Lower lobe of right lung (tissue), 2 donors: ENCODE measurements at regions not wholly inside any gene's neighbourhood (a gene's known extent, or its start where the extent isn't known, plus 50 kb on each side); places are given as distances from the start of the nearest gene placed in this dataset.
A peak's percentile ranks its signal among the peaks of the same experiment; 100 is the strongest.

ENCODE experiments used
- ATAC-seq, 2 donors: fragments of 200-7000 bp; cut with Tn5 transposase; one replicate each; pipeline ENCODE4 v1.9.1; 2020 to 2022; ENCODE audit warnings: mild to moderate bottlenecking in 2 of 2, moderate library complexity in 2 of 2
- DNase-seq: peaks from one replicate; pipeline ENCODE4 v3.0.0-alpha.2; 2020
- H3K27ac ChIP-seq: fragments of 200-600 bp; one replicate; pipeline ENCODE4 v1.8.0; 2022
- H3K27me3 ChIP-seq: fragments of 200-600 bp; one replicate; pipeline ENCODE4 v1.8.0; 2022; ENCODE audit warnings: low read depth
- H3K36me3 ChIP-seq: fragments of 200-600 bp; one replicate; pipeline ENCODE4 v1.8.0; 2022; ENCODE audit warnings: mild to moderate bottlenecking
- H3K4me1 ChIP-seq: fragments of 200-600 bp; one replicate; pipeline ENCODE4 v1.8.0; 2022
- H3K4me3 ChIP-seq: fragments of 200-600 bp; one replicate; pipeline ENCODE4 v1.8.0; 2022; ENCODE audit warnings: mild to moderate bottlenecking
- H3K9me3 ChIP-seq: fragments of 200-600 bp; one replicate; pipeline ENCODE4 v1.8.0; 2022
- intact Hi-C: fragments of 100-400 bp; cut with DNase I; formaldehyde crosslinking; loops from one replicate; pipeline ENCODE4 v1.11.0; 2022
- TF ChIP-seq, protein P1 (sequence below): fragments of 200-600 bp; IDR thresholded peaks from one replicate; pipeline ENCODE4 v1.8.0; 2022; ENCODE audit warnings: antibody characterized with exemption, mild to moderate bottlenecking
- donor health status: DM: no; HTN: yes; CAD: no; lungs with severe emphysema.

DNA sequence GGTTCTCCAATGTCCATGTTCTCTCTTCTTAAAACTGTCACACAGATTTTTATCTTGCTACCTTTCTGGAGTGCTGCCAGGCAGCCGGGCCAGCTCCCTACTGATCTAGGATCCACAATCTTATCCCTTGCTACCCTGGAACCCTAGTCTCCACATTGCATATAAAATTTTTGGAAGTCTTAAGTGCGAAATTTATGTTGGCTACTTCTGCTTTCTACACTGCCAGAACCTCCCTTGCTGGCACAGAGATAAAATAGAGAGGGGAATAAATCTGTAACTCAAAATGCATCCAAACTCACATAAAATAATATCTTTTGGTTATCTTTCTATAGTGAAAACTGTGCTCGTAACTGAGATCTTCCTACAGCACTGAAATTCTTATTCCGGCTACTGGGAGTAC is 182.6 kb downstream of the ZPLD1 start:
- Histone ChIP-seq H3K4me1 (no peaks in the 10 kb centered on the region), H3K9me3 (no peaks in the 10 kb centered on the region), H3K36me3 (no peaks in the 10 kb centered on the region), H3K4me3 (no peak overlapping the region), H3K27me3 (no peaks in the 10 kb centered on the region), H3K27ac (no peak overlapping the region)
- intact Hi-C loops, result no loop called here
- no peak for DNase-seq
- TF ChIP-seq, protein P1, sequence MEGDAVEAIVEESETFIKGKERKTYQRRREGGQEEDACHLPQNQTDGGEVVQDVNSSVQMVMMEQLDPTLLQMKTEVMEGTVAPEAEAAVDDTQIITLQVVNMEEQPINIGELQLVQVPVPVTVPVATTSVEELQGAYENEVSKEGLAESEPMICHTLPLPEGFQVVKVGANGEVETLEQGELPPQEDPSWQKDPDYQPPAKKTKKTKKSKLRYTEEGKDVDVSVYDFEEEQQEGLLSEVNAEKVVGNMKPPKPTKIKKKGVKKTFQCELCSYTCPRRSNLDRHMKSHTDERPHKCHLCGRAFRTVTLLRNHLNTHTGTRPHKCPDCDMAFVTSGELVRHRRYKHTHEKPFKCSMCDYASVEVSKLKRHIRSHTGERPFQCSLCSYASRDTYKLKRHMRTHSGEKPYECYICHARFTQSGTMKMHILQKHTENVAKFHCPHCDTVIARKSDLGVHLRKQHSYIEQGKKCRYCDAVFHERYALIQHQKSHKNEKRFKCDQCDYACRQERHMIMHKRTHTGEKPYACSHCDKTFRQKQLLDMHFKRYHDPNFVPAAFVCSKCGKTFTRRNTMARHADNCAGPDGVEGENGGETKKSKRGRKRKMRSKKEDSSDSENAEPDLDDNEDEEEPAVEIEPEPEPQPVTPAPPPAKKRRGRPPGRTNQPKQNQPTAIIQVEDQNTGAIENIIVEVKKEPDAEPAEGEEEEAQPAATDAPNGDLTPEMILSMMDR, result no peak
- ATAC-seq, result no peak

DNA sequence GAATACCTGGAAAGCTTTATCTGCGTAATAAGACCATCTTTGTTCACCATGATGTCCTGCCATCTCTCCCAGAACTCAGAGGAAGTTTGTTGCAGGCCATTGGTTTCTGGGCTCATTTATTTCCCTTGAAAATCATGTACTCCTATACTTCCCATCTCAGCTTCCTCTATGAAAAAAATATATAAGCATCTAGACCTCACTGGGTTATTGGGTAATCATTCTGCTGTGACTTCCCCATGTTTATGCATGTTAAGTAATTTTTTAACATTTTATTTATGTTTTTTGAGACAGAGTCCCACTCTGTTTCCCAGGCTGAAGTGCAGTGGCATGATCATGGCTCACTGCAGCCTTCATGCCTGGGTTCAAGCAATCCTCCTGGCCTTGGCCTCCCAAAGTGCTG is 184.5 kb downstream of the ZPLD1 start:
- intact Hi-C loops, result no loop called here
- H3K9me3 ChIP-seq, result no peaks in the 10 kb centered on the region
- no peak for DNase-seq
- H3K27me3 ChIP-seq, result no peaks in the 10 kb centered on the region
- no peaks in the 10 kb centered on the region for H3K4me1 ChIP-seq
- H3K36me3 ChIP-seq, result no peaks in the 10 kb centered on the region
- ATAC-seq, result peak in 1 of 2 donors; percentile 30
- H3K27ac ChIP-seq, result no peak overlapping the region
- TF ChIP-seq, protein P1, result no peak
- H3K4me3 ChIP-seq, result no peak overlapping the region

DNA sequence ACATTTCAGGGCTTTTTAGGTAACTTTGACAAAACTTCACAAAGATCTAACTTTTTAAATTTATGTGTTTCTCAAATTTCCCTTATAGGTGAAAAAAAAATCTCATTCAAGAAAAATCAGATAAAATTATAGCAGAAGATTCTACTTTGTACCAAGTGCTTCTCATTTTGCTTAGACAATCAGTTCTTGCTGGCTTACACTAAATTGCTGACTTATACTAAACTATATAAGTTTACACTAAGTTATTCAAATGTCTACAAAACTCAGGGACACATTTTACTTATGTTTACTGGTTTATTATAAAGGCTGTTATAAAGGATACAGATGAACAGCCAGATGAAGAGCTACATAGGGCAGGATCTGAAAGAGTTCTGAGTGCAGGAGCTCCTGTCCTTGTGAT is 195.1 kb downstream of the ZPLD1 start:
- intact Hi-C loops, result no loop called here
- TF ChIP-seq, protein P1, result no peak
- no peak for ATAC-seq

DNA sequence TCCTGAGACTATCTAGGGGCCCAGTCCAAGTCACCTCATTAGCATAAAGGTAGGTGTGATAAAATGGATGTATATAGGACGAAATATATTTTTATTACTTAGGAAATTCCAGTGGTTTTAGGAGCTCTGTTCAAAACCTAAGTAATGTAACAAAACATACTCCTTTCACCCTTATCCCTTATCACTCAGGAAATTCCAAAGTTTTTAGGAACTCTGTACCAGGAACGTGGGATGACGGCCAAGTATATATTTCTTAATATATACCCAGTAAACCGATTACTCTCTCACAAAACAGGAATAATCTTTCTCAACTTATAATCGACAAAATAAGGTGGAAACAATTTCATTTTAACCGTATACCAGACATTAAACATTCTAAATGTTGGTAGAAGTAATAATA is 195.7 kb downstream of the ZPLD1 start:
- Histone ChIP-seq H3K36me3 (no peaks in the 10 kb centered on the region), H3K4me1 (no peaks in the 10 kb centered on the region), H3K9me3 (no peaks in the 10 kb centered on the region), H3K27me3 (no peaks in the 10 kb centered on the region), H3K27ac (no peak overlapping the region), H3K4me3 (no peak overlapping the region)
- intact Hi-C loops, result no loop called here
- ATAC-seq (no peak), DNase-seq (no peak)
- TF ChIP-seq, protein P1, result no peak

More for the DNA sequence above, 195.1 kb downstream of the ZPLD1 start:
- Histone ChIP-seq H3K4me3 (no peak overlapping the region), H3K4me1 (no peaks in the 10 kb centered on the region), H3K36me3 (no peaks in the 10 kb centered on the region), H3K27me3 (no peaks in the 10 kb centered on the region), H3K27ac (no peak overlapping the region), H3K9me3 (no peaks in the 10 kb centered on the region)
- no peak for DNase-seq

DNA sequence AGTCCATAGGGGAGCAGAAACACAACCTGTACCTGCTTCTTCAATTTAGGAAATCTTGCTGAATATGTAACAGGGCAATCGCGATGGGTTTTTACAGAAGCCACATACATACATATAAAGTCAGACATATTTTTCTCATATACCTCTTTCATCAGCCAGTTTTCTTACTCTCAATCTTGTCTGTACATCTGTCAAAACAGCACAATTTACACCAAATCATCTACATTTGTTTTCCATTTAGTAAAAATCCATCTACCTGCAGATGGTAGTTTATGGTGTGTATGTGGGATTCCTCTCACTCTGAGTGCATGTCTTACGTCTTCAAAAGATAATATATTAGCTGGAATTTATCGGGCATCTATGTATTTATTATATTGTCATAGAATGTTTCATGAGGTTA is 208.7 kb downstream of the ZPLD1 start:
- Histone ChIP-seq H3K9me3 (no peaks in the 10 kb centered on the region), H3K4me1 (no peaks in the 10 kb centered on the region), H3K4me3 (no peak overlapping the region), H3K27me3 (no peaks in the 10 kb centered on the region), H3K36me3 (no peaks in the 10 kb centered on the region), H3K27ac (no peak overlapping the region)
- intact Hi-C loops, result no loop called here
- ATAC-seq (no peak), DNase-seq (no peak)
- TF ChIP-seq, protein P1, result no peak

DNA sequence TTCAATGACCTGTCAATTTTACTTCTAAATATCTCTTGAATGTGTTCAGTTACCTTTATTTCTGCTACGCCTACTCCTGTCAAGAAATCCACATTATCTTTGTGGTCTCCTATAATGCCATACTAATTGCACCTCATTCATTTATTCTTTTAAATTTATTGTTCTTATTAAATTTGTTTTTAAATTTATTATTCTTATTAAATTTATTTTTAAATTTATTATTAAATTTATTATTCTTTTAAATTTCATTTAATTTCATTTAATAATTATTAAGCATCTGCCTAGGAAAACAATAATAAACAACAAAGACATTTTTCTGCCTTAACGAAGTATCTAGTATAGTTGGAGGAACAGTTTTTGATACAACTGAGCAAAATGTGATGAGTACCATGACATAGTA is 211.7 kb downstream of the ZPLD1 start:
- TF ChIP-seq, protein P1, result no peak
- intact Hi-C loops, result no loop called here
- no peaks in the 10 kb centered on the region for H3K4me1 ChIP-seq

More for the DNA sequence above, 211.7 kb downstream of the ZPLD1 start:
- ATAC-seq, result no peak
- Histone ChIP-seq H3K27me3 (no peaks in the 10 kb centered on the region), H3K9me3 (no peaks in the 10 kb centered on the region), H3K4me3 (no peak overlapping the region), H3K27ac (no peak overlapping the region), H3K36me3 (no peaks in the 10 kb centered on the region)
- DNase-seq, result no peak
